K562 (cell line): ENCODE measurements at regions not wholly inside any gene's neighbourhood (a gene's known extent, or its start where the extent isn't known, plus 50 kb on each side); places are given as distances from the start of the nearest gene placed in this dataset.

Source experiments
- ATAC-seq: fragments of 200-7000 bp; cut with Tn5 transposase; 3 replicates; pipeline ENCODE4 v1.9.1; 2020; ENCODE audit warnings: moderate library complexity
- BruUV-seq: library from RNA; stranded (reverse); fragments of 400-500 nt; replicated peaks from 2 replicates; lab custom pipeline; 2021; lab: Mats Ljungman, UMichigan
- CTCF ChIA-PET: fragments of 300-600 bp; formaldehyde crosslinking; extraction: SDS; loops from one replicate; lab custom pipeline; 2021; ENCODE audit warnings: low intra/inter-chr PET ratio; lab: Yijun Ruan, JAX
- POLR2A ChIA-PET: fragments of 300-600, 350-650 bp; sonication (Branson Sonifier 250); formaldehyde crosslinking; extraction: SDS; loops from one replicate; lab custom pipeline; 2021; ENCODE audit warnings: antibody characterized with exemption, inconsistent platforms; lab: Yijun Ruan, JAX
- DNase-seq, 4 experiments: peaks; one replicate each; pipeline versions ENCODE4 v3.0.0 to v3.0.0-alpha.2; 2011 to 2018; ENCODE audit warnings: low spot score in 3 of 4, mixed read lengths in 3 of 4; ENCODE audit errors: extremely low read depth in 1 of 4
- FAIRE-seq: peaks from 2 replicates; lab custom pipeline; 2011; peaks lifted over from hg19 to GRCh38; lab: Jason Lieb, UNC
- H2AFZ ChIP-seq: 2 replicates; pipeline ENCODE4 v1.6.0; 2011; ENCODE audit warnings: low read depth, low read length, control low read depth, inconsistent platforms
- H3K27ac ChIP-seq: fragments of 200-600 bp; 3 replicates; pipeline ENCODE4 v1.8.0; 2011; ENCODE audit warnings: low read depth, mild to moderate bottlenecking, control low read depth, inconsistent platforms, low read length, moderate library complexity, mixed read lengths; ENCODE audit errors: extremely low read depth
- H3K27me3 ChIP-seq, 2 experiments: fragments of 300-600 bp in 1 of 2; 2 replicates in 1 of 2; 3 replicates in 1 of 2; pipeline versions ENCODE4 v1.6.0 to v1.8.0; 2011; ENCODE audit warnings: inconsistent platforms in 2 of 2, low read length in 2 of 2, mild to moderate bottlenecking in 1 of 2, mixed read lengths in 1 of 2, moderate library complexity in 1 of 2; ENCODE audit not compliant: control insufficient read depth in 2 of 2, insufficient read depth in 2 of 2
- H3K36me3 ChIP-seq: fragments of 300-600 bp; 3 replicates; pipeline ENCODE4 v1.8.0; 2011; ENCODE audit warnings: mild to moderate bottlenecking, low read length, inconsistent platforms; ENCODE audit not compliant: control insufficient read depth, insufficient read depth
- H3K4me1 ChIP-seq, 2 experiments: fragments of 200-600 bp in 1 of 2; replicated peaks in 1 of 2; 2 replicates in 1 of 2; 3 replicates in 1 of 2; pipeline versions ENCODE4 v1.5.1 to v1.8.0; 2011; ENCODE audit warnings: inconsistent platforms in 2 of 2, low read length in 2 of 2, mild to moderate bottlenecking in 1 of 2, mixed read lengths in 1 of 2, moderate library complexity in 1 of 2; ENCODE audit not compliant: control insufficient read depth in 2 of 2, insufficient read depth in 2 of 2
- H3K4me2 ChIP-seq: 2 replicates; pipeline ENCODE4 v1.6.1; 2011; ENCODE audit warnings: low read length, control low read depth, inconsistent platforms, mixed read lengths; ENCODE audit not compliant: insufficient read depth
- H3K4me3 ChIP-seq: fragments of 200-600 bp; sonication (generic), shearing (Covaris generic); 2 replicates; pipeline ENCODE4 v1.5.1; 2016; ENCODE audit warnings: control low read depth, inconsistent platforms
- H3K79me2 ChIP-seq: fragments of 200-600 bp; 3 replicates; pipeline ENCODE4 v1.8.0; 2011; ENCODE audit warnings: low read length, inconsistent platforms; ENCODE audit not compliant: control insufficient read depth, insufficient read depth
- H3K9ac ChIP-seq, 2 experiments: 2 replicates each; pipeline versions ENCODE4 v1.6.0 to v1.6.1; 2011; ENCODE audit warnings: low read depth in 2 of 2, low read length in 2 of 2, control low read depth in 1 of 2, inconsistent platforms in 1 of 2, mild to moderate bottlenecking in 1 of 2, mixed read lengths in 1 of 2; ENCODE audit not compliant: insufficient read depth in 1 of 2
- H3K9me1 ChIP-seq: one replicate; pipeline ENCODE4 v1.6.0; 2011; ENCODE audit warnings: inconsistent platforms, mild to moderate bottlenecking, low read length, moderate library complexity; ENCODE audit not compliant: control insufficient read depth, insufficient read depth
- H3K9me3 ChIP-seq: replicated peaks from 2 replicates; pipeline ENCODE4 v1.5.1; 2011; ENCODE audit warnings: low read depth, low read length, inconsistent platforms; ENCODE audit not compliant: control insufficient read depth, insufficient read depth
- H4K20me1 ChIP-seq: replicated peaks from 2 replicates; pipeline ENCODE4 v1.6.1; 2011; ENCODE audit warnings: low read length, inconsistent platforms, mixed read lengths; ENCODE audit not compliant: control insufficient read depth, insufficient read depth
- ELK3 ChIP-seq: fragments of 450-650 bp; formaldehyde crosslinking; IDR thresholded peaks from 2 replicates; pipeline ENCODE4 v1.4.0; 2020; ENCODE audit warnings: mild to moderate bottlenecking
- IFI16 ChIP-seq: fragments of 250-450 bp; sonication (Bioruptor Pico); IDR thresholded peaks from 2 replicates; pipeline ENCODE4 v2.1.2; 2022; ENCODE audit warnings: mild to moderate bottlenecking, inconsistent platforms
- POLR2H ChIP-seq: IDR thresholded peaks from 2 replicates; pipeline ENCODE4 v1.6.1; 2016; ENCODE audit warnings: missing genetic modification characterization, low read depth, mild to moderate bottlenecking, control low read depth, missing compliant biosample characterization, moderate library complexity
- PPARD ChIP-seq: fragments of 250-450 bp; sonication (Bioruptor Pico); IDR thresholded peaks from 2 replicates; pipeline ENCODE4 v1.8.0; 2022; ENCODE audit warnings: inconsistent platforms, mild to moderate bottlenecking, moderate library complexity
- SMC3 ChIP-seq: conservative IDR thresholded peaks from 2 replicates; pipeline ENCODE4 v1.6.1; 2011; ENCODE audit warnings: low read depth, low read length, improper control_type of control experiment; ENCODE audit not compliant: insufficient read depth
- TSC22D4 ChIP-seq: fragments of 450-650 bp; IDR thresholded peaks from 2 replicates; pipeline ENCODE4 v1.6.1; 2016; ENCODE audit warnings: missing genetic modification characterization, missing biosample characterization, control low read depth
- ZNF707 ChIP-seq: fragments of 250-450 bp; sonication (Bioruptor Pico); conservative IDR thresholded peaks from 2 replicates; pipeline ENCODE4 v1.8.0; 2022; ENCODE audit warnings: inconsistent platforms, mild to moderate bottlenecking, moderate library complexity
- WGBS: fragments of 100-300 bp; shearing (Covaris generic); methylation state at CpG from one replicate; pipeline ENCODE4 v1.1.6; 2016; ENCODE audit warnings: low coverage, mixed read lengths; ENCODE audit not compliant: insufficient coverage; ENCODE audit errors: missing lambda C conversion rate; 5-methylcytosine and 5-hydroxymethylcytosine counted together
- in situ Hi-C: fragments of 300-500 bp; cut with MboI; formaldehyde crosslinking; loops from 4 replicates; pipeline ENCODE4 v1.15.0; 2018; ENCODE audit warnings: inconsistent platforms, mixed read lengths
- intact Hi-C: fragments of 100-400 bp; cut with micrococcal nuclease; formaldehyde crosslinking; loops from 2 replicates; pipeline ENCODE4 v1.14.2; 2022
- TF ChIP-seq, protein P1 (sequence below): fragments of 200-800 bp; sonication (Bioruptor generic); IDR thresholded peaks from 2 replicates; pipeline ENCODE4 v1.6.1; 2017; ENCODE audit warnings: missing genetic modification characterization, missing compliant biosample characterization
- TF ChIP-seq, protein P2 (sequence below): fragments of 250-450 bp; sonication (Bioruptor Pico); IDR thresholded peaks from 2 replicates; pipeline ENCODE4 v1.4.0; 2020

GRCh38 chr13:86692291-86692690 lies 893.1 kb upstream of the SLITRK6 start:
- H3K4me1 ChIP-seq: no peaks in the 10 kb centered on the region
- no peaks in the 10 kb centered on the region for H4K20me1 ChIP-seq
- ChIA-PET CTCF (no interaction called here), POLR2A (no interaction called here)
- FAIRE-seq (no peak), DNase-seq (no peak), ATAC-seq (no peak)
- BruUV-seq: no TSS peak
- TF ChIP-seq PPARD (CRISPR knock-in tag) (no peak), IFI16 (no peak)
- H3K36me3 ChIP-seq: no peaks in the 10 kb centered on the region
- no peak overlapping the region for H3K9ac ChIP-seq
- H2AFZ ChIP-seq: no peak overlapping the region
- no peak overlapping the region for H3K27ac ChIP-seq
- in situ Hi-C loops (no loop called here), intact Hi-C loops (no loop called here)
- 0% methylated on average over 2 of the region's 2 CpGs for WGBS
- H3K79me2 ChIP-seq: no peaks in the 10 kb centered on the region
- no peak overlapping the region for H3K4me3 ChIP-seq
- no peaks in the 10 kb centered on the region for H3K27me3 ChIP-seq
- no peaks in the 10 kb centered on the region for H3K9me1 ChIP-seq
- no peak overlapping the region for H3K4me2 ChIP-seq
- H3K9me3 ChIP-seq: no peaks in the 10 kb centered on the region

DNA sequence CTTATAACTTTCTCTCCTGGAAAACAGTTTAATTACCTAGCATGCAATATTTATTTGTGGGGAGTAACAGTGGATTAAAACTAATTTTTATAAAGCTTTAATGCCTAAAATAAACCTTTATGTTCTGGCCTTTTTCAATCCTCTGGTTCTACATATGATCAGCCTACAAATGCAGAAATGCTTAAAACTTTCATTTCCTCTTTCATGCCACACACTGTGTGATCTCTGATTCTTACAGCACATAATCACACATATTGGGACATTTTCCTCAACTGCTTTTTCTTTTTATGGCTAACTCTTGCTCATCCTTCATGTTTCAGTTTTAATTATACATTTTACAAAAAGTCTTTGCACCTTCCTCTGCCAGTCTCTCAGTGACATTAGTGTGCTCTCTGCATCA lies 910.8 kb upstream of the SLITRK6 start:
- H3K4me3 ChIP-seq: no peak overlapping the region
- H3K9me1 ChIP-seq: no peaks in the 10 kb centered on the region
- intact Hi-C loops (no loop called here), in situ Hi-C loops (no loop called here)
- BruUV-seq: no TSS peak
- no peaks in the 10 kb centered on the region for H3K79me2 ChIP-seq
- no peak overlapping the region for H3K4me2 ChIP-seq
- no peaks in the 10 kb centered on the region for H3K36me3 ChIP-seq
- H3K9ac ChIP-seq: no peak overlapping the region
- no peaks in the 10 kb centered on the region for H3K4me1 ChIP-seq
- CTCF ChIA-PET: no interaction called here
- no peaks in the 10 kb centered on the region for H3K27me3 ChIP-seq
- DNase-seq (no peak), FAIRE-seq (no peak), ATAC-seq (no peak)
- no peaks in the 10 kb centered on the region for H4K20me1 ChIP-seq
- no peak overlapping the region for H2AFZ ChIP-seq
- POLR2A ChIA-PET: no interaction called here
- H3K27ac ChIP-seq: no peak overlapping the region
- H3K9me3 ChIP-seq: no peaks in the 10 kb centered on the region
- TF ChIP-seq TSC22D4 (tag) (no peak), POLR2H (tag) (no peak), SMC3 (no peak), ELK3 (CRISPR knock-in tag) (no peak), ZNF707 (CRISPR knock-in tag) (no peak)
- TF ChIP-seq, protein P1, sequence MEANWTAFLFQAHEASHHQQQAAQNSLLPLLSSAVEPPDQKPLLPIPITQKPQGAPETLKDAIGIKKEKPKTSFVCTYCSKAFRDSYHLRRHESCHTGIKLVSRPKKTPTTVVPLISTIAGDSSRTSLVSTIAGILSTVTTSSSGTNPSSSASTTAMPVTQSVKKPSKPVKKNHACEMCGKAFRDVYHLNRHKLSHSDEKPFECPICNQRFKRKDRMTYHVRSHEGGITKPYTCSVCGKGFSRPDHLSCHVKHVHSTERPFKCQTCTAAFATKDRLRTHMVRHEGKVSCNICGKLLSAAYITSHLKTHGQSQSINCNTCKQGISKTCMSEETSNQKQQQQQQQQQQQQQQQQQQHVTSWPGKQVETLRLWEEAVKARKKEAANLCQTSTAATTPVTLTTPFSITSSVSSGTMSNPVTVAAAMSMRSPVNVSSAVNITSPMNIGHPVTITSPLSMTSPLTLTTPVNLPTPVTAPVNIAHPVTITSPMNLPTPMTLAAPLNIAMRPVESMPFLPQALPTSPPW (CRISPR knock-in tag): no peak
- TF ChIP-seq, protein P2, sequence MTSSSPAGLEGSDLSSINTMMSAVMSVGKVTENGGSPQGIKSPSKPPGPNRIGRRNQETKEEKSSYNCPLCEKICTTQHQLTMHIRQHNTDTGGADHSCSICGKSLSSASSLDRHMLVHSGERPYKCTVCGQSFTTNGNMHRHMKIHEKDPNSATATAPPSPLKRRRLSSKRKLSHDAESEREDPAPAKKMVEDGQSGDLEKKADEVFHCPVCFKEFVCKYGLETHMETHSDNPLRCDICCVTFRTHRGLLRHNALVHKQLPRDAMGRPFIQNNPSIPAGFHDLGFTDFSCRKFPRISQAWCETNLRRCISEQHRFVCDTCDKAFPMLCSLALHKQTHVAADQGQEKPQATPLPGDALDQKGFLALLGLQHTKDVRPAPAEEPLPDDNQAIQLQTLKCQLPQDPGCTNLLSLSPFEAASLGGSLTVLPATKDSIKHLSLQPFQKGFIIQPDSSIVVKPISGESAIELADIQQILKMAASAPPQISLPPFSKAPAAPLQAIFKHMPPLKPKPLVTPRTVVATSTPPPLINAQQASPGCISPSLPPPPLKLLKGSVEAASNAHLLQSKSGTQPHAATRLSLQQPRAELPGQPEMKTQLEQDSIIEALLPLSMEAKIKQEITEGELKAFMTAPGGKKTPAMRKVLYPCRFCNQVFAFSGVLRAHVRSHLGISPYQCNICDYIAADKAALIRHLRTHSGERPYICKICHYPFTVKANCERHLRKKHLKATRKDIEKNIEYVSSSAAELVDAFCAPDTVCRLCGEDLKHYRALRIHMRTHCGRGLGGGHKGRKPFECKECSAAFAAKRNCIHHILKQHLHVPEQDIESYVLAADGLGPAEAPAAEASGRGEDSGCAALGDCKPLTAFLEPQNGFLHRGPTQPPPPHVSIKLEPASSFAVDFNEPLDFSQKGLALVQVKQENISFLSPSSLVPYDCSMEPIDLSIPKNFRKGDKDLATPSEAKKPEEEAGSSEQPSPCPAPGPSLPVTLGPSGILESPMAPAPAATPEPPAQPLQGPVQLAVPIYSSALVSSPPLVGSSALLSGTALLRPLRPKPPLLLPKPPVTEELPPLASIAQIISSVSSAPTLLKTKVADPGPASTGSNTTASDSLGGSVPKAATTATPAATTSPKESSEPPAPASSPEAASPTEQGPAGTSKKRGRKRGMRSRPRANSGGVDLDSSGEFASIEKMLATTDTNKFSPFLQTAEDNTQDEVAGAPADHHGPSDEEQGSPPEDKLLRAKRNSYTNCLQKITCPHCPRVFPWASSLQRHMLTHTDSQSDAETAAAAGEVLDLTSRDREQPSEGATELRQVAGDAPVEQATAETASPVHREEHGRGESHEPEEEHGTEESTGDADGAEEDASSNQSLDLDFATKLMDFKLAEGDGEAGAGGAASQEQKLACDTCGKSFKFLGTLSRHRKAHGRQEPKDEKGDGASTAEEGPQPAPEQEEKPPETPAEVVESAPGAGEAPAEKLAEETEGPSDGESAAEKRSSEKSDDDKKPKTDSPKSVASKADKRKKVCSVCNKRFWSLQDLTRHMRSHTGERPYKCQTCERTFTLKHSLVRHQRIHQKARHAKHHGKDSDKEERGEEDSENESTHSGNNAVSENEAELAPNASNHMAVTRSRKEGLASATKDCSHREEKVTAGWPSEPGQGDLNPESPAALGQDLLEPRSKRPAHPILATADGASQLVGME (CRISPR knock-in tag): no peak
